ENCODE measurements at regions not wholly inside any gene's neighbourhood (a gene's known extent, or its start where the extent isn't known, plus 50 kb on each side); places are given as distances from the start of the nearest gene placed in this dataset.

GRCh38 chr2:21306235-21306634 is 182.5 kb downstream of the TDRD15 start:
- TF ChIP-seq CTCF (IDR thresholded peaks at IDR 0.05; ENCODE audit: low read depth, low read length) = no peak
- no peak for TF ChIP-seq EZH2phosphoT487 (IDR thresholded peaks at IDR 0.05; ENCODE audit: low read depth)
